Amniotic stem cell (primary cell): ENCODE measurements at regions not wholly inside any gene's neighbourhood (a gene's known extent, or its start where the extent isn't known, plus 50 kb on each side); places are given as distances from the start of the nearest gene placed in this dataset.
"Not testable (repeated sequence)": the region's sequence is repeated elsewhere in the genome, so short reads cannot be mapped to it uniquely, and the experiment has no call there.

Source experiments
- DNase-seq: peaks from one replicate; lab custom pipeline; 2025; lab: John Stamatoyannopoulos, UW

DNA sequence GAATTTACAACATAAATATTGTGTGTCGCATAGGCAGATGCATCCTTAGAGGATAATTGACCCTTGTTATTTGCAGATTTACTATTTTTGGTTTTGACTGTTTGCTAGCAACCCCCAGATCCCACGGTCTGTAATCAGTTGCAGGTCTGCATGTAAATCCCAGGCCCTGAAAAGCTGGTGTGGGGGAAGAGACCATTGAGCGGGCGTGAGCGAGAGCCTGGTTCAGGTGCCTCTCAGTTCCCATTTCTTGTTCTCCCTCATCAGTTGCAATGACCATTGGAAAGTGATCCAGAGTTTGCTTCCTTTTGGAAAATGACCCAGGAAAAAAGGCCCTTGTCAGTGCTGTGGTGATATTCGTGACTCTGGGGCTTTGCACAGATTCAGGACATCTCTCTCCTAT is 238.9 kb downstream of the UACA start:
- DNase-seq: no peak

DNA sequence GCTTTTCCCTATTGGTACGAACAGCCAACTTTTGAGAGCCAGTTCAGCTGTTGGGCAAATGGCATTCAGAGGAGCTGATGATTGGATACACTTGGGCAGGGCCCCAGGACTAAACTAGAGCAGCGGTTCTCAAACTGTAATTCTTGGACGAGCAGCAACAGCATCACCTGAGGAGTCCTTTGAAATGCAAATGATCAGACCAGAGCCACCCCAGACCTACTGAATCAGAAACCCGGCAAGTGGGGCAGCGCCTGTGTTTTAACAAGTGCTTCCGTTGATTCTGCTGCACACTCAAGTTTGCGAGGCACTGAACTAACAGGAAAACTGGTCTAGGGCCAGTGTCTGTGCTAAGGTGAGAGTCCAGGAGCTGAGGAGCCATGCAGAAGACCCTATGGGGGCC is 239.7 kb downstream of the UACA start:
- DNase-seq: no peak

DNA sequence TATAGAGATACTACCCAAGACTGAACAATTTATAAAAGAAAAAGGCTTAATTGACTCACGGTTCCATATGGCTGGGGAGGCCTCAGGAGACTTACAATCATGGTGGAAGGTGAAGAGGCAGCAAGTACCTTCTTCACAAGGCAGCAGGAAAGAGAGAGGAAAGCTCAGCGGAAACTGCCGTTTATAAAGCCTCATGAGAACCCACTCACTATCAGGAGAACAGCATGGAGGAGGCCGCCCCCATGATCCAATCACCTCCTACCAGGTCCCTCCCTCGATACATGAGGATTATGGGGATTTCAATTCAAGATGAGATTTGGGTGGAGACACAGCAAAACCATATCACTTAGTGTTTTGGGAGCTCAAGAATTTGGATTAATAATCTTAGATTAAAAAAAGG is 240.2 kb downstream of the UACA start:
- DNase-seq: no peak

DNA sequence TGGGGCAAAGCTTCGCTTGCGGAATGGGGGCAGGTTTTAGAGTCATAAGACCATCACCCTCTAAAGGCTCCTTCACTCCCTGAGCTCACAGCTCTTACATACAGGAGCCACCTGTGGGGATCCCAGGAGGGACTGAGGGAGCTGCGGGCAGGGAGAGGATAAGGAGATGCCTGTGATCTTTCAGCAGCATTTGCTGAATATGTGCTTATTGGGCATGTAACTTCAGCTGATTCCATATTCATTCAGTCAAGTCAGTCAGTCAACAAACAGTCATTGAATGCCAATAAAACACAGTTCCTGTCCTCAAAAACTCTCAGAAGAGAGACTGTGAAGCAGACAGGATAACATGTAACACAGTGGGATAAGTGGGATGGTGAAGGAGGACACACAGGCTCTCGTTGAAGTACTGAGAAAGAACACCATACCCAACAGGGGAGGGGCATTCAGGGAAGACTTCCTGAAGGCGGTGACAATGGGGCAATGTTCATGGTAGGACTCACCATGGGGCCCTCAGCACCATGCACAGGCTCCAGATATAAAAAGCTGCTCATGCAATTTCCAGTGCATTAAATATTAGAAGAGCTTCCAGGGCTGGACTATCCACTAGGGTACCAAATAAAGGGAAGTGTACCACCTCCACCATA is 240.9 kb downstream of the UACA start:
- DNase-seq: no peak

DNA sequence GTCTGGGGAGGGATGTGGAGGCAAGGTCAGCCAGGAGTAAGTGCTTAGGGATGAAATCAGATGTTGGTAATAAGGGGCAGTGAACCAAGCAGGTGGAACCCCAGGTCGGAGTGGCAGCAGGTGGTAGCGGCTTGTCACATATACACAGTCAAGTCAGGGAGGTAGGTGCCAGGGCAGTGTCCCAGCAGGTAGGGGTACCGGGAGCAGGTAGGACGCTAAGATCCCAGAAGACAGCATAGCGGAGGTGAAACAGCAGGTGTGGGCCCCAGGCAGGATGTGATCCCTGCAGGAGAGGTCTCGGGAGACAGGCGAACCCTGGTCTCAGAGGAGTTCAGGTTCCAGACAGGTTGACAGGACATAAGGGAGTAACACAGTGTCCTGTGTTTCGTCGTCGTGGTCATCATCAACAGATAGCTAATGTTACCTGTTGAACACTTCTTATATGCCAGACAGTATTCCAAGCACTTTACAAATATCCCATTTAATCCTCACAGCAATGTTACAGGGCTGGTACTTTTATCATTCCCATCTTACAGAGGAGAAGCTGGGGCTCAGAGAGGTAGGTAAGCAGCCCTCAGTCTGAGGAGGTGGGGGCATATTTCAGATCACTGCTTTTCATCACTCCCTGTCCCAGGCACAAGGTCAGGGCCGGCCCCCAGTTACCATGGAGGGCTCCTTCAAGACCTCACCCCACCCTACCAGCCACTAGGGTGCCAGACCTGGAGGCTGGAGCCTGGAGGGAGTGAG is 241.6 kb downstream of the UACA start:
- no peak for DNase-seq

DNA sequence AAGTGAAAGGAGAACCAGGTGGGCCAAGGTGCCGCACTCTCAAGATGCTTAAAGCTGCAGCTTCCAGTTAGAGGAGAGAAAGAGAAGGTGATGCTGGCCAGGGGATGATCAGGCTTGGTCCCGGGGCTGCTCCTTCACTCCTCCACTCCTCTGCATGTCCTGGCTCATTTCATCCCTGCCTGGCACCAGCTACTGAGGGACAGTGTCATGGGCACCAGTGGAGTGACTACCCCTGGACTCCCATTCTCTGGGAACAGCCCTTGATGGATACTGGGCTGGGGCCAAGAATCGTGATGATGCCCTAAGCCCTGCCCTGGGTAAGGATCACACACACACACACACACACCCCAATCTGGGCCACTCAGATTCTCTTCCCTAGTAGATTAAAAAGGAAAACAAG is 243.7 kb downstream of the UACA start:
- DNase-seq: no peak

DNA sequence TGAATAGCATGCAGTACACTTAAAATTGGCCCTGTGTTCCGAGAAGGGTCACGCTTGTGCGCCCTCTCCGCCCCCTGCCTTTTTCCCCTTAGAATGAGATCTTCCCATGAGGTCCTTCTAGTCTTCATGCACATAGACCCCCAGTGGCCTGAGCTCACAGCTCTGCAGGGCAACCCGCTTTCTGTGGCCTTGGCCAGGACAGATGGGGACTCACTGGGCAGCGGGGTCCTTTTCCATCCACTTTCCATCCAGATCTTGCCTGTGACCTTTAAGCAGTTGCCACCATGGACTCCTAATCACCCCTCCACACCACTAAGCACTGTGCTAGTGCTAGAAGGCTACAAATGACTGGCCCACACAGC is 244.4 kb downstream of the UACA start:
- no peak for DNase-seq

DNA sequence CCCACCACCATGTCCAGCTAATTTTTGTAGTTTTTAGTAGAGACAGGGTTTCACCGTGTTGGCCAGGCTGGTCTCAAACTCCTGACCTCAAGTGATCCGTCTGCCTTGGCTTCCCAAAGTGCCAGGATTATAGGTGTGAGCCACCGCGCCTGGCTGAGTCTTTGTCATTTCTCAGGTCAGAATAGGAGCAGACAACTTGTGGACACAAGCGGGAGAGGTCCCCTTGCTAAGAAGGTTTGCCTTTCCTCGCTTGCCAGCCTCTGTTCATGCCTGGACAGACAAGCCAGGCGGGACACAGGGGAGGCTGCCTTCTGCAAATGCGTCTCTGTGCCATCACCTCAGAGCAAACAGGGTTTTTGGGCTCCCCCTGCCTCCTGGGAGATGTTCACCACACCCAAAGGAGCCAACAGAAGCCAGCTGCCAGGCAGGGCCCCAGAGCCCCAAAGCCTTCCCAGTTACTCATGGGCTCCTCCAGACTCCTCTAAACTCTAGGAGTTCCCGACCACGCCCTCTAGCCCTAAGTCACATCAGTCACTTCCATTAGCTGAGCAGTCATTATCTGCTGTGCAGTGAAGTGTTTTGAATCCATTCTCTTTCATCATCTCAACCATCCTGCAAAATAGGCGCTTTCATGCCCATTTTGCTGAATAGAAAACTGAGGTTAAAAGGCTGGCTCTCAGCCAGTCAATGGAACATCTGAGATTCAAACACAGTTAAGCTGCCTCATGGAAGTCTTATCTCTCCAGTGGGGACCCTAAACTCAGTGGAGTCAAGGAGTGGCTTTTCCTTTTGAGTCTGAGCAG is 245.0 kb downstream of the UACA start:
- no peak for DNase-seq

DNA sequence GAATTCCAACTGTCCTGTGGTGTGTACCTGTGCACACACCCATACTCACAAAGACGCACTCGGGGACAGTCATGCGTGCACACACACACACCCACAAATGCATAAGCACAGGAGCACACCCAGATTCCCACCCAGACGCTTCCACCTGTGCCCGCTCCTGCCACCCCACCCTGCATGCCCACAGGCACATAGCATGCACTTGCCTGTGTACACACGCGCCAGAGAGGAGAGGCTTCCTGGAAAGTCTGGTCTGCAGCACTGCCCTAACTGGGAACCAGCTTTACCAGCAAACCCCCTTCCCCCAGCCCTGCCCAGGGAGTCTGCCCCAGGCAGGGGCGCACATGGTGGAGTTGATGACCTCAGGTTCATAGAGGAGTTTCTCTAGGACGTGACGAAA is 246.2 kb downstream of the UACA start:
- no peak for DNase-seq

DNA sequence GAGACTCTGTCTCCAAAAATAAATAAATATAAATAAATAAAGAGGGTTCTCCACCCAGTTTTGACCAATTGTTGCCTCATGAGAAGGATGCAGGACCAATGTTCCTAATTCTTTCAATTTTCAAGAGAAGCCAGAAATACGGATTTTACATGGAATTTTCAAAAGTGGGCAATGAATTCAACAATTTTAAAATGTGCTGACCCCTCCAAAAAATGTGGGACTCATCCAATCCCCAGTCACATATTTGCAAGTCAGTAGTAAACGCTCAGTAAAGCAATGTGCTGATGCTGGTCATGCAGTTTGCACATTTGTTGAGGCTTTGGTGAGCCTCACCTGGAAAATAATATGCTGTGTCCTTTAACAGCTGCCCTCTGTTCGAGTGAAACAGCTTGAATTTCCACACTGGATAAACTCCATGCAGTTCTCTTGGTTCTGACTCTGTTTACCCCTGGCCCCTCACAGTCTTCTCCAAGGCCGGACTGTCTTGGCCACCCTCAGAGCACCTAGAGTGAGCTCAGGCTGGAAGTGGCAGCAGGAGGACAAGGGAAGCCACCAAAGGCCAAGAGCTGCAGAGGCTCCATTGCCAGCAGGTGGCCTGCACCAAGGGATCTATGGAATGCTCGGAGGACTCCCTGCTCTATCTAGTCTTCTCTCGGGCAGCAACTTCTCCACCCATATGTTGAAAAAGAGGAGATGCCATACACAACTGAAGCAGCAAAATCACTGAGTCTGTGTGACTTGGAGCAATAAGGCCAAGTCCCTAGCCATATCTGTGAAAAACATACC is 246.8 kb downstream of the UACA start:
- DNase-seq: no peak

DNA sequence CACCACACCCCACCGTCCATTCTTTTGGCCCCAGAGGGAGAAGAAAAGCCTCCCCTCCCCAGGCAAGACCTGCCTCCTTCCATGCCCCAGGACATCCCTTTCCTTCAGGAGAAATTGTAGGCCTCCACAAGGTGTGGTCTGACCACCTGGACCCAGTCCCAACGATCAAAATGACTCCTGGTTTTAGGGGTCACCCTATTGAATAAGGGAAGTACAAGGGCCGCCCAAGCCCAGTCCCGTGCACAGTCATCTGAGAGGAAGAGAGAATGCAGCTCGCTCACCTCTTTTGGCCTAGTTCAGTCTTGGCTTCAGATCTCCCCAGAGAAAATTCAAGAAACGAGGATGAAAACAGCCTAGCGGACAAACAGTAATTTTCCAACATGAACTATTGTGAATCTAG is 249.1 kb downstream of the UACA start:
- no peak for DNase-seq

DNA sequence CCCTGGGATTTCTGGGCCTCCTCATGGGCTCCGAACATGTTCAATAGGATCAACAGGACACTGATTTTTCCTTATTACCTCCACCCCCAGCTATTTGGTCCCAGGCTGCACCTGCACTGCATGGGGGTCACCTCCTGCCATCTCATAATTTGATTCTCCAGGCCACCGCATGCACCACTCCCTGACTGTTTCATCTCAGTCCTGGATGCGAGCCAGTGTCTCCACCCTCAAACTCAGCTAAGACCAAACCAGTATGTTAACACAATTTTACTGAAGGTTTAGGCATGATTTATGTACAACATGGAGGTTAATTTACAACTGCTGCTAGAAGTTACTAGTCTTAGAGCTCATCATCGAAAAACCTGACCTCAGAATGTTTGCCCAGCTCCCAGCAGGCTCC is 249.5 kb downstream of the UACA start:
- no peak for DNase-seq

DNA sequence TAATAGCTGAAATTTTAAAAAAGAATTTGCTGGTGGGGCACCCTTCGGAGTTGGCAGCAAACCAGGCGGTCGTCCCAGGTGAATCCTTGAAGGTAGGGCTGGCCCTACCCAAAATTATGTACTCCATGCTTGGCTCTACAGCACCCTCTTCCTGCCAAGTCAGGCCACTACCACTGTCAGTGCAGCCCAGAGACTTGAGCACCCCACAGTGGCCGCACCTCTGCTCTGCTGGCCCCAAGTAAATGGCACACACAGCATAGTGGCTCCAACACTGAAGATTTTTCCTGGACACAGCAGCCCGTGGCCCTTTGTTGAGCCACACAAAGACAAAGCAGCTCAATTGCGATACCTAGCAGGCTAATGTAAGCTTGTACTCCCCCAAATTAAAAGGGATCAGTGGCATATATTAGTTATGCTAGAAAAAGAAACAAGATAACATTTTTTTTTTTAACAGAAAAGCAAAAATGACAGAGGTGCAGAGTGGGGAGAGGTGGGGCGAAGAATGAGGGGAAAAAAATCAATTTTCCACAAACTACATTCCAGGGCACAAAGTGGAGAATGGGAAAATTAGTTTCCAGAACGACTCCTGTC is 250.5 kb downstream of the UACA start:
- DNase-seq: no peak

DNA sequence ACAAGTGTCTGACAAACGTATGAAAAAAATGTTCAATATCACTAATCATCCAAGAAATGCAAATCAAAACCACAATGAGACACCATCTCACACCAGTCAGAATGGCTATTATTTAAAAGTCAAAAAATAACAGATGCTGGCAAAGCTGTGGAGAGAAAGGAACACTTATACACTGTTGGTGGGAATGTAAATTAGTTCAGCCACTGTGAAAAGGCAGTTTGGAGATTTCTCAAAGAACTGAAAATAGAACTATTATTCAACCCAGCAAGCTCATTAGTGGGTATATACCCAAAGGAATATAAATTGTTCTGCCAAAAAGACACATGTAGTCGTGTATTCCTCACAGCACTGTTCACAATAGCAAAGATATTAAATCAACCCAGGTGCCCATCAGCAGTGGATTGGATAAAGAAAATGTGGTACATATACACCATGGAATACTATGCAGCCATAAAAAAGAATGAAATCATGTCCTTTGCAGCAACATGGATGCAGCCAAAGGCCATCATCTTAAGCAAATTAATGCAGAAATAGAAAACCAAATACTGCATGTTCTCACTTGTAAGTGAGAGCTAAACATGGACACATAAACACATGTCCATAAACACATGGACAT is 251.3 kb downstream of the UACA start:
- DNase-seq: not testable (repeated sequence)

DNA sequence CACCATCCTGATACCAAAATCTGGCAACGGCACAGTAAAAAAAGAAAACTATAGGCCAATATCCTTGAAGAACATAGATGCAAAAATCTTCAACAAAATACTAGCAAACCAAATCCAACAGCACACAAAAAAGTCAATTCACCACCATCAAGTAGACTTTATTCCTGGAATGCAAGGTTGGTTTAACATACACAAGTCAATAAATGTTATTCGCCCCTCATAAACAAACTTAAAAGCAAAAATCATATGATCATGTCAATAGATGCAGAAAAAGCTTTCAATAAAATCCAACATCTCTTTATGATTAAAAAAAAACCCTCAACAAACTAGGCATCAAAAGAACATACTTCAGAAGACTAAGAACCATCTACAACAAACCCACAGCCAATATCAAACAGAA is 252.9 kb downstream of the UACA start:
- DNase-seq: no peak

DNA sequence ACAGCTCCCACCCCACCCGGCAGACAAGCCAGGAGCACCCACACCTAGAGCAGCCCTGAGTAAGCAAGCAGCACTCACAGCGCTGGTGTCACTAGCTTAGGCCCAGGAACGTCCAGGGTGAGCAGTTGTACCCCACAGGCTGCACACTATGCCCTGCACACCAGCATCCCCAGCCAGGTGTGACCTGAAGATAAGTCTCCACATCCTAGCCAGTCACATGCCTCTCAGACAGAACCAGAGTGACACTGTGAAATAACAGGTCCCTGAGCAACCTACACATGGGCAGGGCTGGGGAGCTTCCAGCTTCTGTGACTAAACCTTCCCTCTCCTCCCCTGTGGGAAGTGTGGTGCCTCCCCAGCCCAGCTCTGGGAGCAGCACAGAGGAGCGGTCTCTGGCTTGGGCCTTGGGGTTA is 253.6 kb downstream of the UACA start:
- DNase-seq: no peak

DNA sequence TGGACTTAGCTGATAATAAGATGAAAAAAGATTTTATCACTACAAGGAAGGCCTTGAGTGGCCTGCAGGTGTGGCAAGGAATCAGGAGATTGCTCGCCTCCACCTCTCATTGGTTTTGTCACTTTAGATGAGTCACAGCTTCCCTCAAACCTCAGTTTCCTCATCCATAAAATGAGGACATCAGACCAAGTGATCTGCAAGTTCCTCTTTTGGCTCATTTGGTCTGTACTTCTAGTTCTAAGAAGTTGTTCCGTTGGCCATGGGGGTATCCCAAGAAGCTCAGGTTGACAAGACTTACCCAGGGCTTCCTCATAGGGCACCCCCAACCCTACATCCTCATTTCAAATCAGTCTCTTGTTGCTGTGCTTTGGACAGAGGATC is 254.1 kb downstream of the UACA start:
- DNase-seq: no peak

DNA sequence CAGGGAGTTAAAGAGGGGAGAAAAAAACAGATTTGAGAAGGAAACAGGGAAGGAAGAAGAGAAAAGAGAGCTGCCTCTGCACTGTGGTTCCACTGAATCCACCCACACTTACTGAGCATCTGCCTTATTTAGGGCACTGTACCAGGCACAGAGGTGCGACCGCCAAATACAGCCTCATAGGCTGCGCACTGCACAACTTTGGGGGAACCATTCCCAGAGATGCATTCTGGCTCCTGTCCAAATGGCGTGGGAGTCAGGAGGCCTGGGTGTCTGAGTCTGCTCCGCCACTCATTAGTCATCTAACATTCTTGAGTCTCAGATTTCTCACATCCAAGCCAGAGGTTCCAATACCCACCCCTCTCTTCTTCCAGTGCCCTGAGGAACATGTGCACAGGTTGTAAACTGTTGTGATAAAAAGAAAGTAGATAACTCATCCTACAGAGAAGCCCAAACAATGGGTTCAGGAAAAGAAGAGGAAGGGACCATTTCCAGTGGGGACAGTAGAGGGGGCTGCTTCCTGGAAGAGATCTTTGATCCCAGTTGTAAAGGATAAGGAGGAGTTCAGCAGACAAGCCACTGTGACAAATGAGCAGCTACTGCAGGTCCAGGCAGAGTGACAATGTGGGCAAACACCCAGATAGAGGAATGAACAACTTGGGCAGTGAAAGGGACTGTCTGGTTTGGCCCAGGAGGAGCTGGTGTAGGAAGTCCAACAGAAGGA is 254.6 kb downstream of the UACA start:
- DNase-seq: peak; percentile 69

DNA sequence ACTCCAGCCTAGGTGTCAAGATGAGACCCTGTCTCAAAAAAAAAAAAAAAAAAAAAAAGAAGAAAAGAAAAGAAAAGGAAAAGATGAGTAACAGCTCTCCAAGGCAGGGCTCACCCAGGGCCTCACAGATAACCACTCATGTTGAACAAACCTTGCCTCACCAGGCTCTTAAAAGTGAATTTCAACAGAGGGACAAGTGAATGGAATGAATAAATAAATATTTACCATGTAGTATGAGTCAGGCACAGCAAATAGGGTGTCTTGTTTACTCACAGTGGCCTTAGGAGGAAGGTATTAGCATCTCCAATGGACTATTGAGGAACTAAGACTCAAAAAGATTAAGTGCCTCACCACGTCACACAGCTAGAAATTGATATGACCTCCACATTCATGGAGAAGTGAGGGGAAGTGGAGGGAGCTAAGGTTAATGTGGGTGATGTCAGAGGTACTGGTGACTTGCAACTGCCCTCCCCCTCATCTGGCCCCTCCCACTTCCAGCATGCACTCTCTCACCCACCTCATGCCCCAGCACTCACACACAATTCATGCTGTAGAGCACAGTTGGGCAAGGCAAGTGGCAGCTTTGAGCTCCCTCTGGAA is 255.5 kb downstream of the UACA start:
- DNase-seq: no peak
